ENCODE measurements at regions not wholly inside any gene's neighbourhood (a gene's known extent, or its start where the extent isn't known, plus 50 kb on each side); places are given as distances from the start of the nearest gene placed in this dataset.

DNA sequence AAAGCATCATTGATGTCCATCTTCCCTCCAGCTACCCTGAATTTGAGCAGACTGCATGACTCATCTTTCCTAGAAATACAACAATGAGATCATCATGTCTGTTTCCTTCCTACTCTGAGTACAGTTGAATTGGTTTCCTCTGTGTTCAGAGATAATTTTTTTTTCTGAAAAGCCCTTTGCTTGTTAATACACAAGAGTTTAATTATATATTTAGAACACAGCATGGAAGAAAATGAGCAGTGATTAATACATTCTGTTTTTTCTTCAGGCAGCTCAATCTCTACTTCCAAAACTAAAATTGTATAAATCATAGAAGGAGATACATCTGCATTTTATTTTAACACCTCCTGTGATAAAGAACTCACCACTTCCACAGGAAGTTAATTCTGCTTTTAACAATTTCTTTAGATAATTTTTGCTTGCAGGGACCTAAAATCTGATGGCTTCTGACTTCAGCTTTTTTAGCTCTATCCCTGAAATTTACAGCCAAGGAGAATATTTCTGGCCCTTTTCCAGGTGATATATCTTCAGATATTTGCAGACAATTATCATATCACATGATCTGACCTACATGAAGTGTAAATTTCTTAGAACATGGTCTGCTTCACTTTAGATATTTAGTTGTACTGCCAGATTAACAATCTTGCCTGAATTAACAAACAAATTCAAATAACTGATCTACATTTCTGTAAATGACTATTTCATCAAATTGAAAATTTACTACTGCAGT is 249.0 kb downstream of the TRIB2 start:
- no peak for DNase-seq (ENCODE audit: low read depth, low spot score)

DNA sequence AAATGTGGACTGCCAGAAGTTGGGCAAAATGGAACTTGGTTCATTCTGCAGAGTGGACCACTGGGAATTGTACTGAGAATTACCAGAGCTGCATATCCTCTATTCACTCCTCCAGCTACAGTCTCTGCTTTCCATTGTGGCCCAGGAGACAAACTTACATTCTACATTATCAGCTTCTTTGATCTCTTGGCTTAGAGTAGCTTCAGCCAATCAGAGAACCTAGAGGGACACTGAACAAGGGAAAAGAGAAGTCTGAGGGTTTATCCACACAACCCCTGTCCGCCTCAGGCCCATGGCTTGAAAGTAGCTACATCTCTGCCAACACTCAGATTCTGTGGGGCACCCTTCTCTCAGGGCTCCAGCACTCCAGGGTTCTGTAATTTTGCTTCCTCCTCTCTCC is 251.1 kb downstream of the TRIB2 start:
- no peak for DNase-seq (ENCODE audit: low read depth, low spot score)

DNA sequence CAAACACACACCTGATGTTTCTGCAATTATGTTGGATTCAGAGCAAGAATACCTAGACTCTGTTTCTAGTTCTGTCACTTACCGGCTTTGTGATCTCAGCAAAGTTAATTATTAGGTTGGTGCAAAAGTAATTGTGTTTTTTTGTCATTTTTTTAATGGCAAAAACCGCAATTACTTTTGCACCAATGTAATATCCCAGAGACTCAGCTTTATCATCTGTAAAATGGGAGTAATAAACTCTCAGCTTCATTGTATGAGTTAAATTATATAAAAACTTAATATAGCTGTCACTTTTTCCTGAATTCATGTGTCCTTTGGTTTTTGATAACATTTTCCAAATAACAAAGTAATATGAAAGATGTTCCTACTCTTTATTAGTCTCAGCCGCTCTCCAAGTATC is 251.7 kb downstream of the TRIB2 start:
- no peak for DNase-seq (ENCODE audit: low read depth, low spot score)

DNA sequence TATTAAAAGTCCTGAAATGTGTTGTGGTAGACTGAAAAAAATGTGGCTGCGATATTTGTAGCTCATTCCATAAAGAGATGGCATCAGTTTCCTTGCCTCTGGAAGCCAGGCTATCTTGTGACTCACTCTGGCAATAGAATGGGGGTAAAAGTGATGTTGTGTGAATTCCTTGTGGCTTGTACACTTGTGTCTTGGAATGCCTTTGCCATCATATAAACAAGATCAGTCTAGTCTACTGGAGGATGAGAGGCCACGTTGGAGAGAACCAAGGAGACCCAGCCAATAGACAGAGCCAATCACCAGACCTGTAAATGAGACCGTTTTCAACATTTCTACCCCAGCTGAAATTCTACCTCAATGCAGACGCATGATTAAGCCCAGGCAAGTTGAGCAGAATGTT is 254.1 kb downstream of the TRIB2 start:
- DNase-seq (ENCODE audit: low read depth, low spot score) = no peak

DNA sequence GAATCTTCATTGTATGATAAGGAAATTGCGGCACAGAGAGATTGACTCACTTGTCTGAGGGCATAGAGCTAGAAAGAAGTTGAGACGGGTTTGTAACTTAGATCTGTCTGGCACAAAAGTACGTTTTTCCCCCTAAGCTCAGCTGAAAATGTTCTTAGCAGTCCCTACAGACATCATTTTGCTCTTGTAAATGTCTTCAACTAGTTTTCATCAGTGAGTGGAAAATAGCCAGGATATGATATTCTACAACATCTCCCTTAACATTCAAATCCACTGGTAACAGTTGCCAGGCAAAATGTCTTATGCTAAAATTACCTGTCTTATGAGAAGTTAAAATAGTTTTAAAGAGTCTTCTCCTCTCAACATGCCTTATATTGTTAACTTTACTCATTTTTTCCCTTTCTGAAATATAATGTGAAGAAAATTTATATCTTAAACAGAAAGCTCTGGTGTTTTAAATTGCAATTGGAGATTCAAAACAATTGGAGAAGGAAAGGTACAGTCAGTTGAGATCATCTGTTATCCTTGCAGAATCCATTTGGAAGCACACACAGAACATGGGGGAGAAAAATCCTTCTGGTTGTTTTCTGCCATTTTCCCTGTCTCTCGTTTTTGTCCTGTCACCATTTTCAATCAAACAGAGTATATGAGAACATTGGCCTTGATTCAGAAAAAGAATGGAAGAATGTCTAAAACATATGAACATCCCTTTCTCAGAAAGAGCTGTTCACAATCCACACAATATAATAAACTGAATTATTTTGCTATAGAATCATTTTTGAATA is 255.0 kb downstream of the TRIB2 start:
- DNase-seq (ENCODE audit: low read depth, low spot score) = no peak

DNA sequence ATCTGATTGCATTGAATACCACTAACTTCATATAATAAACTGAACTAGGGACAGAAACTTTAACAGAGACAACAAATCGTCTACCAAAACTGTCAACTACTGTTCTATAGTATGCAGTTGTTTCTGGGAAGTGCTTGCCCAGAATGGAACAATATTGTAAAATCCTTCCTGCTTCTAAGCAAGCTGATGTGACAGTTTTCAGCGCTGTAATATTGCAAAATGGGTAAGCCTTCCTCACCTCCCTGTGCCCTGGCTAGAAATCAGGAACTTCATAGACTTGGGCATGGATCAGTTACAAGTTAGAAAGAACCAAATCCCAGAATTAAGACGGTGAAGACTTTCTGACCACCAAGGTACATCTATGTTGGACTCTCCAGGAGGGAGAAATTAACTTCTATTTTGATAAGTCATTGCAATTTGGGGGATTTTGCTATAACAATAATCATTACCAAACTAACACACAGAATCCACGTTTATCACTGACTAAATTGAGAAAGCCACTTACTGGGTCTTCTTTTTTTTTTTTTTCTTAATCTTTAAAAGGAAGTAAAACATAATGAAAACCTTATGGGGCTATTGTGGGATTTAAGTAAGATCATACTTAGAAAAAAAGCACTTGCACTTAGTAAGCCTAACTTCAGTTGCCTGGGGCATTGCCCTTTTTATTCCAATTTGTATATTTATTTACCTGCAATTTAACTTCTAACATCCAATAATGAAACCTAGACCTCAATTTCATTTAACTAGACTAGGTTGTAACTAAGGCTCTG is 261.5 kb downstream of the TRIB2 start:
- no peak for DNase-seq (ENCODE audit: low read depth, low spot score)

DNA sequence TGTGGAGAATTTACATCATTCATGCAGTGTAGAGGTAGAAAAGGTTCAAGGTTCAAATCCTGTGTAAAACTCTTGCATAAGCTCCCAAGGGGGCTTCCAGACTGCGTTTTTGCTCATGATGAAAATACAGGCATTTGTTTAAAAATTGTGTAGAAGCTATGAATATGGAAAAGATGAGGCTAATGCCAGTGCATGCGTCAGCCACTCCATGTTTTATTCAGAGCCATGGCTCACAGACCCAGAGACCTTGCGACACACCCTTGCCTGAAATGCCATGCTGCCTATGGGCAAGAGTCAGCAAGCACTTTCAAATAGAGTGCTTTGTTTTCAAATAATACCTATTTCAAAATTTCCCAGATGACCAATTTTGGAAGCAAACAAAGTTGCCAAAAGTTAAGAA is 262.3 kb downstream of the TRIB2 start:
- no peak for DNase-seq (ENCODE audit: low read depth, low spot score)

DNA sequence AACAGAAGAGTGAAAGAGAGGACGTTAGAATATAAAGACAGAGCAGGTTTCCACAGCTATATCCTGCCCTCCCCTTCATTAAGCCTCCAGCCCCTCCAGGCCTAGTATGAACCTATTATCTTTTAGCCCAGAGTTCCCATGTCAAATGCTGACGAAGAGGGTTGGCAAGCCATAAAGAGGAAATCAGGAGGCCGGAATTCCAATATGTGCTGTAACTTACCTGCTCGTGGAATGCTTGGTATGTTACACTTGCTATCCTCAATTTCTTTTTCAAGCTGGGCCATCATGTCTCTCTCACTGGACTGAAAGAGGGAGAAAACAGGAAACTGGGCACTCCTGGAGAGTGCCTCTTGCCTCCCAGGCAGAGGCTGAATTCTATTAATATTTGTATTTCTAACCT is 264.1 kb downstream of the TRIB2 start:
- DNase-seq (ENCODE audit: low read depth, low spot score) = no peak

DNA sequence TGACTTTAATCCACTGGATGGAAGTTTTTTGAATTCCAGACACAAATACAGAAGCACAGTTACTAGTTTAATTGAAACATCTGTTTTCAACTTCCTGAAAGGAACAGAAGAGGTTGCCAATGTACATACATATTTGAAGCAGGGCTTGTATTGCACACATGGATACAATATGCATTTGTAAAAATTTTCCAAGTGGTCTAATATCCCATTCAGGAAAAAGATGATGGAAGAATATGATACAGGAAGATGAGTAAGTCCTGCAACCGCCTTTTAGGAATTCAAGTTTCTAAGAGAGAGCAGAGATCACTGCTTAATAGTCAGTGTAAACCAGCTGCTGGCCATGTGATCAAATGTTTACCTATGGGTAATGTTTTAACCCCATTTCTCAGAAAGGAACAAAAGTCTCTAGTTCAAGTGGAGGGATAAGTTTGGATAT is 265.4 kb downstream of the TRIB2 start:
- DNase-seq (ENCODE audit: low read depth, low spot score) = no peak

DNA sequence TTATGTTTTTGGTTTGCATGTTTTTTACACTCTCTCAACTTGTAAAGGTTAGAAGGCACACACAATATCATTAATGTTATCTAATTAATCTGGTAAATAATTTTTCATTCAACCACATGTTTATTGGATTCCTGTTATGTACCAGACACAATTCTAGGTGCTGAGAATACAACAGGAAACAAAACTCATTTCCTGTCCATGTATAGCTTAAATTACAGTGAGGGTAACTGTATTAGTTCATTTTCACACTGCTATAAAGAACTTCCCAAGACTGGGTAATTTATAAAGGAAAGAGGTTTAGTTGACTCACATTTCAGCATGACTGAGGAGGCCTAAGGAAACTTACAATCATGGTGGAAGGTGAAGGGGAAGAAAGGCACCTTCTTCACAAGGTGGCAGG is 270.5 kb downstream of the TRIB2 start:
- DNase-seq (ENCODE audit: low read depth, low spot score) = no peak

DNA sequence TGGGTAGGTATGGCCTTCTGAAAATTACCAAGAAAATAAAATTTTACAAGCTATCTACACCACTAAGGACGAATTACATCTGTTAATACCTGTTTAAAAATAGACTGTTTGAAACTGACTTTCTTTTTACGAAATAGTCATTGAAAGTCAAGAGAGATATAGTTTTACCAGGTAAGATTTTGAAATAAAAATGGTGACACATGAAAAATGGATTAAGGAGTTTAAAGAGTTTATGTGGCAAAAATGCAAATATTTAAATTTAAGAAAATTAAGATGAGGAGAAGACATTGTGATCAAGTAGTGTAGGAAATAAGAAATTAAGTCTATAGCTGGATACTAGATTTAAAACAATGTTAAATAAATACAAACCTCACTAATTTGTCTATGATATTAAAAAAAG is 271.5 kb downstream of the TRIB2 start:
- no peak for DNase-seq (ENCODE audit: low read depth, low spot score)

DNA sequence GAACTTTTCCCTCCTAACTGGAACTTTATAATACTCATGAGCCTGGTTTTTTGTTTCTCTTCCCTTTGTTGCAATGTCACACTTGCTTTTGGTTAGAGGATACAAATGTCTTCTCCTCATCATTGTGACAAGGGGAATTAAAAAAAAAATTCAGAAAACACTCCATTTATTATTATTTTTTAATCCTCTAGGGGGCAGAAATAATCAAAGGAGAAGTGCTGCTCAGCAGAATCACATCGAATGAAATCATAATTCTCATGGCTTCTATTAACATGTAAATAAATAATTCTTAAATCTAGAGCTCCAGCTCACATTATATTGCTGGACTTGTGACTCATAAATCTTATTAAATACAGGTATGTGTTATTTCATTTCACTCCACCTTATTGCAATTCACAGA is 273.8 kb downstream of the TRIB2 start:
- no peak for DNase-seq (ENCODE audit: low read depth, low spot score)

DNA sequence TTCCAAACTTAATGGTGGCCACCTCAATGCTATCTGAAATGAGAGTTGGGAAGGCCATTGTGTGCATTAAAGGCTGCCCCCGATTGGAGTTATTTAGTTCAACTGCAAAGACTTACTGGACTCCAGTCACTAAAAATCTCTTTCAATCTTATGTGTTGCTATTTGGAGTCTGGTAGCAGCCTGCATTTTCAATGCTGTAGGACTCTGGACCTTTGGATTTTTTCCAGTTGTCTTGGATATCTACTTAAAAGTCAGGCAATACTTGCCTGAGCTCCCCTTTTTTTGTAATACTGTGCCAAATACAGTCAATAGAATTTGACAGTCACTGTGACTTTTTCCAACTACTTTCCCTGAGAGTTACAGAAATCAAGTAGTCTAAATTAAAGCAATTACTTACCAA is 281.9 kb downstream of the TRIB2 start:
- DNase-seq (ENCODE audit: low read depth, low spot score) = no peak

DNA sequence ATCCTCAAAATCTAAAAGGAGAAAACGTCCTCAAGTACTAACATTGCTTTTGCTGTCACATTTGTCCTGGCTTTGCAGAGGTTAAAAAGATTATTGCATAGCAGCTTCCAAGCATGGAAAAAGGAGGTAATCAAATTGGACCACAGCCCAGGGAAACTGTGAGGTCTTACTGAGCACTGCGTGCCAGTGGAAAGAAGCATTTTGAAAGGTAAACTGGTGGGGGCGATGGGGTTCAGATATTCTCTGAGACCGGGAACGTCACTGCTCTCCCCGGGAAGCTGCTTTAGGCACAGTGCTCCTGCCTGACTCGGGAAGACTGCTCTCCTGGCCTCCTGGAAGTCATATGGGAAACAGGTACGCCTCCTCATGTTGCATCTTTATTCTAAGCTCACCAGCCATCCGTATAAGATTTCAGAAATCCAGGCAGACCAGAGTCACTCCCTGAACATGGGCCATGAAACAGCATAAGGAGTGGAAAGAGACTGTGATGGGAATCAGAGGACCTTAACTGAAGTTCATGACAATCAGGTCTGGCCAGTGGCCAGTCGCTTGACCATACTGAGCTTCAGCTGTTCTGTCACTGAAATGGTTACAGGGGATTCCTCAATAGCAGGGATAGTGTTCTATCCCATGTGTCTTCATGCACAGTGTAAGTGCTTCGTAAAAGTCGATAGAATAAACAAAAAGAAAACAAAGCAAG is 284.1 kb downstream of the TRIB2 start:
- no peak for DNase-seq (ENCODE audit: low read depth, low spot score)

DNA sequence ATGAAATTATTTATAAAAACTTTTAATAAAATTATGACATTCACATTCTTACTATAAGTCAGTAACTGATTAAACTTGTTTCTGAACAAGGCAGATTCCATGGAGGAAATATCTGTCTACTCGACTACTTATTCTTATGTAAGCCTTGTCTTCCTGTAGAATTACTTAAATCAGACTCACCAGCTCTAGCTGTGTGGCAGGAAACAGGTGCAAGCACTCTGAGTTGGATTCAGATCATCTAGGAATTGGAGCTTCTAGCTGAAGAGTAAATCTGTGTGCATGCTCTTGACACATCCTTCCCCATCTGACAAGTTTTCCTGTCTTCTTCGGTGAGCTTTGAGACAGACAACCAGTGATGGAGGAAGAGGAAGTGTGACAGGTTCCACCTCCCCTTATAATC is 284.7 kb downstream of the TRIB2 start:
- DNase-seq (ENCODE audit: low read depth, low spot score) = no peak

DNA sequence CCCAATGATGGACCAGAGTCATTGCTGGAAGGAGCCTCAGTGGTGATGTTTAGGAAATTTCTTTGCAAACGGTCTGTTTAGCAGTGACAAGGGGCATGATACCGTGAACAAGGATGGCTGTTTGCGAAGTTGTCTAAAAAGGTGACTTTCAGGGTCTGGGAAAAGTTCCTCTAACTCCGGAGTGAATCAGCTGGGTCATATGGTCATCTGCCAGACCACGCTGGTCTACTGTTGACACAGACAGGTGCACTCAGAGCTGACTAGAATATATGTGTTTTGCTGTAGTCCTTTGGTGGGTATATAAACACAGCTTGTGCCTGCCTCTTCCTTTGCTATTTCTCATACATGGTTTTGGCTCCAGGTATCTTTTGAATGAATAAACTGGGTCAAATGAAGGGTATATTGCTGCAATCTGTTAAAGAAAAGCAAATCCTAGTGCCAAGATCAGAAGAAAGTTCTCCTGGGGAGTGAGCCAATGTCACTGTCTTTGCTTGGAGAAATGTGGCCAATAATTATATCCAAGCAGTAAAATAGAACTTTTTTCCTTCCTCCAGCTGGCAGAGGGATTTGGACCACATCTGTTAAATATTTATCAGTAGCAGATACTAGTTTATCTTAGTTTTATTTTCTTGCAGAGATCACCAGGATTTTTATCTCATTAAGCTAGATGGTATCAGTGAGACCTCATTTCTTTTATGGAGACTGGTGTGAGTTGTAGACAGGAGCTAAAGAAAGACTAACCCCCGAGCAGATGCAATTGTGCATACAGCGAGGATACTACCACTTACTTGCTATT is 286.0 kb downstream of the TRIB2 start:
- DNase-seq (ENCODE audit: low read depth, low spot score) = no peak

DNA sequence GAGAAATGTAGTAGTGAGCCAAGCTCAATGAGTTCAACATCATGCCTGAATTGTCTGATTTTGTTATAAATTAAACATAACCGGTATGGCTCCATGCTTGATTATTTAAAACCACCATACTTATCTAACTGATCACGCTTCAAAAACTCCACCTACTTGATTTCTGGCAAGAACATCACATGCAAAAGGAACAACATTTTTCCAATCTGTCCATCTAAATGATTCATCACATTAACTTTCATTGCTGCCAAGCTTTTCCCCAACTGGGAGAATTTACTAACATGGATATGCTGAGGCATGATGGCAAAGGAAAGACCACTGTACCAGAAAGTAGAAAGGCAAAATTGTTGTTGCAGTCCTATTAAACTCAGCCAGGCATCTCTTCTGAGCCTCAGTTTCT is 286.8 kb downstream of the TRIB2 start:
- DNase-seq (ENCODE audit: low read depth, low spot score) = no peak

DNA sequence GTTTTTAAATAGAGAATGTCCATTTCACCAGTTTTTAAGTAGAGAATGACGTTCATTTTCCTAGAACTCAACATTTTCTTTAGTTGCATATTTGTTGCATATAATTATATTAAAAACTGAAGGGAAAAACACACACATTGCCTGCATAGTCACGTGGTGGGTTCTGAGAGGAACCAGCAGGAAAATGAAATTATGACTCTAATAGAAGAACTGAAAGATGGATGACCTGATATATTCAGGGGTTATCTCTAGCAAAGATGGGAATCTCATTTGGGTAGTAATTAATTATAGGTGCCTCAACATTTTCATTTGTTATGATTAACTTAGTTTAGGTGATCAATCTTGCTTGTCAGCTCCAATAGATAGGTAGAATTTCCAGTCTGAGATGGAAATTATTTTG is 288.3 kb downstream of the TRIB2 start:
- no peak for DNase-seq (ENCODE audit: low read depth, low spot score)

DNA sequence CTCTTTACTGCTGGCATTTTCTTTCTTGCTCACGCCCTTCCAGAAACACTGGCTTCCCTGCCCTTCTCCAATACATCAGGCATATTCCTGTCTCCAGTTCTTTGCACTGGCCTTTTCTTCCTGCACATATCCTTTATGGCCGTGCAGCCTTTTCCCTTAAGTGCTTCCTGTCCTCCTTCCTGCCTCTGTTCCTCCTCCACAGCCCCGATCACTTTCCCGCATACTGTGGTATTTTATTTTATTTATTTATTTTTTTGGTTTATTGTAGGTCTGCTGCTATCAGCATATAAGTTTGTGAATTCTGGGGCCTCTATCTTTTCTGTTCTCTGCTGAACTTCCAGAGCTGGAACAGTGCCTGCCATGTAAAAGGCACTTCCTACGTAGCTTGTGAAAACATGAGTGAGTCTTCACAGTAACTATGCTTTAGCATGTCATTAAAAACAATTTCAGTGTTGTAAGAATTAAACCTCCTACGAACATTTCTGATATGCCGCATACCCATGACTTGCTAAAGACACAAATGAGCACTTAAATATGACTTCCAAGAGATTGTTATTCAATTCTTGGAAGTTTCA is 289.1 kb downstream of the TRIB2 start:
- DNase-seq (ENCODE audit: low read depth, low spot score) = no peak

DNA sequence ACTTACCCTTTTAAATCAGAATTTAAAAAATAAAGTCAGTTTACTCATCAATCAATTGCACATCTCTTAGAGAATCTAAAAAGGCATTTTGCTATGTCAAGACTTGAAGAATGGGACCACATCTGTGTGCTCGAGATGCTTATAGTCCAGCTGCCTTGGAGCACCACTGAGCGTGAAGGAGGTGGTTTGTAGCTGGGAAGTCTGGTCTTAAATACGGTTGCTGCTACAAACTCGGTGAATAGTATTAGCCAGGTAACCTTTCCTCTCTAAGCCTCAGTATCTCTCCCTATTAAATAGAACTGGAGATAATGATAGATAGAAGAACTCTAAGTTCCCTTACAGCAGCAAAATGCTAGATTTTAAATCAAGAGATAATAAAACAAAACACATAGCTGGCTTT is 289.7 kb downstream of the TRIB2 start:
- DNase-seq (ENCODE audit: low read depth, low spot score) = no peak

All from activated CD4-positive, CD25-positive, alpha-beta regulatory T cell treated with anti-CD3 and anti-CD28 coated beads, Interleukin-2, amount 50 U/mL, for 16 hours (primary cell).